ENCODE measurements at regions not wholly inside any gene's neighbourhood (a gene's known extent, or its start where the extent isn't known, plus 50 kb on each side); places are given as distances from the start of the nearest gene placed in this dataset.

GRCh38 chr2:150699218-150699617 is 211.8 kb upstream of the RND3 start:
- dilution Hi-C loops (cut with MboI; ENCODE audit: extremely low pct_ligation_motif_present, low sequenced_read_pairs) = no loop called here
- no peak for TF ChIP-seq GATA2 (IDR thresholded peaks at IDR 0.05; ENCODE audit: insufficient read depth, insufficient read length, low read depth, low read length)
- TF ChIP-seq POLR2AphosphoS5 (IDR thresholded peaks at IDR 0.05; ENCODE audit: insufficient read depth, low read depth, low read length) = no peak
- no peak for TF ChIP-seq MYC (IDR thresholded peaks at IDR 0.05; ENCODE audit: low read depth, low read length)
- no peak for TF ChIP-seq JUN (IDR thresholded peaks at IDR 0.05; ENCODE audit: borderline replicate concordance, insufficient read depth, insufficient read length, low read depth)
- TF ChIP-seq FOS (IDR thresholded peaks at IDR 0.05; ENCODE audit: borderline replicate concordance, insufficient read depth, low read length) = no peak
- TF ChIP-seq POLR2A (IDR thresholded peaks at IDR 0.05; ENCODE audit: low read depth, low read length) = no peak
- no peak for TF ChIP-seq CTCF (IDR thresholded peaks at IDR 0.05; ENCODE audit: extremely low read depth in 1 of 2, insufficient read depth in 1 of 2, low read depth in 1 of 2, low read length in 2 of 2)
- TF ChIP-seq MAX (IDR thresholded peaks at IDR 0.05; ENCODE audit: insufficient read depth, insufficient read length) = no peak
- TF ChIP-seq EZH2 (IDR thresholded peaks at IDR 0.05; ENCODE audit: borderline replicate concordance, low read depth, low read length, severe bottlenecking) = no peak
- Histone ChIP-seq H3K27ac (ENCODE audit: insufficient read depth, low read depth, low read length) (no peak overlapping the region), H3K9me1 (replicated peaks; ENCODE audit: control insufficient read depth, extremely low read depth, insufficient read depth, low read length) (no peaks in the 10 kb centered on the region), H3K9me3 (replicated peaks; ENCODE audit: control insufficient read depth, insufficient read depth, low read length) (no peaks in the 10 kb centered on the region), H3K4me2 (ENCODE audit: insufficient read depth, low read length) (no peak overlapping the region), H3K79me2 (ENCODE audit: control insufficient read depth, insufficient read depth, low read length) (no peaks in the 10 kb centered on the region), H3K4me1 (ENCODE audit: control insufficient read depth, extremely low read depth, insufficient read depth, low read length) (no peaks in the 10 kb centered on the region), H3K36me3 (ENCODE audit: control insufficient read depth in 2 of 2, extremely low read depth in 1 of 2, insufficient read depth in 2 of 2, low read length in 2 of 2) (no peaks in the 10 kb centered on the region), H3K4me3 (replicated peaks in 1 of 3; ENCODE audit: insufficient read depth in 1 of 3, low read depth in 1 of 3, low read length in 3 of 3) (no peak overlapping the region), H4K20me1 (replicated peaks; ENCODE audit: control insufficient read depth, extremely low read depth, insufficient read depth, low read length) (no peaks in the 10 kb centered on the region), H3K9ac (replicated peaks; ENCODE audit: extremely low read depth, insufficient read depth, low read length) (no peak overlapping the region), H3K27me3 (ENCODE audit: control insufficient read depth in 2 of 2, insufficient read depth in 2 of 2, low read length in 2 of 2) (no peaks in the 10 kb centered on the region), H2AFZ (ENCODE audit: low read depth, low read length) (no peak overlapping the region)
- CTCF ChIA-PET = no interaction called here
- intact Hi-C loops (cut with micrococcal nuclease) = no loop called here
- no peak for DNase-seq (ENCODE audit: low read depth, low spot score)
- FAIRE-seq = no peak
- BruUV-seq (replicated peaks) = no TSS peak
- POLR2A ChIA-PET = no interaction called here

All from endothelial cell of umbilical vein (primary cell).